Tibial nerve (tissue), 4 donors: ENCODE measurements at regions not wholly inside any gene's neighbourhood (a gene's known extent, or its start where the extent isn't known, plus 50 kb on each side); places are given as distances from the start of the nearest gene placed in this dataset.
A peak's percentile ranks its signal among the peaks of the same experiment; 100 is the strongest.

ENCODE experiments used
- DNase-seq, 2 donors: peaks; one replicate each; pipeline ENCODE4 v3.0.0-alpha.2; 2019; ENCODE audit warnings: low spot score in 2 of 2
- H3K27ac ChIP-seq, 4 donors: fragments of 200-600 bp; sonication (generic) in 3 of 4; one replicate each; pipeline ENCODE4 v1.5.1; 2017 to 2019; ENCODE audit warnings: mild to moderate bottlenecking in 1 of 4
- H3K27me3 ChIP-seq, 2 donors: fragments of 200-600 bp; sonication (generic) in 1 of 2; one replicate each; pipeline versions ENCODE4 v1.5.1 to v1.6.0; 2017 to 2019
- H3K36me3 ChIP-seq, 3 donors: fragments of 200-600 bp; sonication (generic); one replicate each; pipeline ENCODE4 v1.5.1; 2018 to 2019
- H3K4me1 ChIP-seq, 4 donors: fragments of 200-600 bp; sonication (generic) in 3 of 4; one replicate each; pipeline ENCODE4 v1.5.1; 2017 to 2019
- H3K4me3 ChIP-seq, 4 donors: fragments of 200-600 bp; sonication (generic) in 3 of 4; one replicate each; pipeline ENCODE4 v1.5.1; 2017 to 2019; ENCODE audit warnings: mild to moderate bottlenecking in 1 of 4, moderate library complexity in 1 of 4
- H3K9me3 ChIP-seq, 4 donors: fragments of 200-600 bp; sonication (generic) in 3 of 4; one replicate each; pipeline ENCODE4 v1.5.1; 2017 to 2019
- EP300 ChIP-seq, 2 donors: sonication (generic); formaldehyde crosslinking; IDR thresholded peaks; one replicate each; pipeline ENCODE4 v1.6.1; 2017; ENCODE audit warnings: antibody characterized with exemption in 2 of 2, mild to moderate bottlenecking in 1 of 2
- POLR2A ChIP-seq, 2 donors: fragments of 450-650 bp; IDR thresholded peaks; one replicate each; pipeline ENCODE4 v1.6.1; 2017; ENCODE audit warnings: antibody characterized with exemption in 2 of 2, mild to moderate bottlenecking in 2 of 2, moderate library complexity in 2 of 2
- WGBS, 2 donors: methylation state at CpG; one replicate each; pipeline ENCODE4 v1.1.5; 2018; 5-methylcytosine and 5-hydroxymethylcytosine counted together
- TF ChIP-seq, protein P1 (sequence below), 5 experiments: fragments of 200-600 bp in 3 of 5; fragments of 450-650 bp in 2 of 5; sonication (generic) in 3 of 5; IDR thresholded peaks; one replicate each; pipeline ENCODE4 v1.5.1; 2016 to 2019; ENCODE audit warnings: antibody characterized with exemption in 5 of 5, mild to moderate bottlenecking in 3 of 5, moderate library complexity in 2 of 5

DNA sequence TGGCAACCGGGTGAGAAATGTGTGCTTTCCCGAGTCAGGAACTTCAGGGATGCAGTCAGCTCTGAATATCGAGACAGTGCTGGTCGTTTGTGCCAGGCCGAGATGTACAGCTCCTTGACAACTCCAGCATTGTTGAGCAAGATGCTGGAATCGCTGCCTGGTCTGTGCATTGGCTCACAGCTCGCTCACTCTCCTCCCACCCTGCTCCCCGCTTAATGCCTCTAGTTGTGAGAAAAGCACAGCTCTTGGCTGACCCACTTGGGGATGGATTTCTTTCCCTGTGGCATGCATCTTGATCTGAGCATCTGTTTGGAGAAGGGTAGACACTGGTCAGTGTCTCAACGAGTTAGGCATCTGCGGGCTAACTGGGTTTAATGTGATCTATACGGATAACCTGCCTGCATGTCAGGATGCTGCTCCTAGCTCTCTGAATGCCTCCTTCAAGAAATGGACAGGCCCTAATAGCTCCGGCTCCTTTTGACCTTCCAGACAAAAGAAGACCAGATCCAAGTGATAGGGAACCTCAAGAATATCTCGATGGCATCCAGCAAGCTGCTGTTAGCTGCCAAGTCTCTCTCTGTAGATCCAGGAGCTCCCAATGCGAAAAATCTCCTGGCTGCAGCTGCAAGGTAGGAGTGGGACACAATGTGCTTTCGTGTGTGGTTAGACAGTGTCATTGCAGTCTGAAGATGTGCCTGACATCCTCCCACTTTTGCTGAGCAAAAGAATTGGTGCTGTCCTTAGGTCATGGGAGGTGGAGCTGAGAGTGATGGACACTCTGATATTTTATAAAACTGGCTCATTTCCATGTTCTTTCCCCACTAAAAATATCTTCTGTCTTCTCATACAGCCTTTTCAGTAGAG lies 302.2 kb upstream of the TPM1 start:
- no peak for DNase-seq
- TF ChIP-seq EP300 (IDR thresholded peaks at IDR 0.05): no peak
- no peak for TF ChIP-seq POLR2A (IDR thresholded peaks at IDR 0.05)
- TF ChIP-seq, protein P1, sequence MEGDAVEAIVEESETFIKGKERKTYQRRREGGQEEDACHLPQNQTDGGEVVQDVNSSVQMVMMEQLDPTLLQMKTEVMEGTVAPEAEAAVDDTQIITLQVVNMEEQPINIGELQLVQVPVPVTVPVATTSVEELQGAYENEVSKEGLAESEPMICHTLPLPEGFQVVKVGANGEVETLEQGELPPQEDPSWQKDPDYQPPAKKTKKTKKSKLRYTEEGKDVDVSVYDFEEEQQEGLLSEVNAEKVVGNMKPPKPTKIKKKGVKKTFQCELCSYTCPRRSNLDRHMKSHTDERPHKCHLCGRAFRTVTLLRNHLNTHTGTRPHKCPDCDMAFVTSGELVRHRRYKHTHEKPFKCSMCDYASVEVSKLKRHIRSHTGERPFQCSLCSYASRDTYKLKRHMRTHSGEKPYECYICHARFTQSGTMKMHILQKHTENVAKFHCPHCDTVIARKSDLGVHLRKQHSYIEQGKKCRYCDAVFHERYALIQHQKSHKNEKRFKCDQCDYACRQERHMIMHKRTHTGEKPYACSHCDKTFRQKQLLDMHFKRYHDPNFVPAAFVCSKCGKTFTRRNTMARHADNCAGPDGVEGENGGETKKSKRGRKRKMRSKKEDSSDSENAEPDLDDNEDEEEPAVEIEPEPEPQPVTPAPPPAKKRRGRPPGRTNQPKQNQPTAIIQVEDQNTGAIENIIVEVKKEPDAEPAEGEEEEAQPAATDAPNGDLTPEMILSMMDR (IDR thresholded peaks at IDR 0.05): no peak
- Histone ChIP-seq H3K27me3 (no peaks in the 10 kb centered on the region), H3K27ac (peak overlapping the region in 2 of 4 donors; percentile 31 to 63), H3K36me3 (peaks cover 0 to 42% (median 3%) of the 10 kb centered on the region in 3 donors), H3K4me1 (peaks cover 0 to 30% (median 19%) of the 10 kb centered on the region in 4 donors), H3K9me3 (no peaks in the 10 kb centered on the region), H3K4me3 (no peak overlapping the region)
- WGBS, 2 donors: 59 to 66% methylated on average over 15 of the region's 15 CpGs

DNA sequence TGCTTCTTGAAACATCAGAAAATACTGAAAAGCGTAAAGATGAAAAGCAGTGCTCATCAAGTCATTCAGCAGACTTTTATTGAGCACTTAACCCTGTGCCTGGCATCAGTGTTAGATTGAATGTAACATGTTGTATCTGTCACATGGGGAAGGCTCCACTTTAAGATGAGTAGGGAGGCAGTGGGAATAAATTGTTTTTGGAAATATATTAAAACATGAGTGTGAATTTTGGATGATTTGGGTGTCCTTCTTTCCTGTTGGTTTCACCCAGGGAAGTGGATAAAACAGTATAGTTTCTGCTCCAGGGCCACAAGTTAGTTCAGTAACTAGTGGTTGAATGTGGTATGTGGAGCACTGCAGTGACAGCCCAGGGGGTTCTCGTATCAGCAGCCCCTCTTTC lies 301.4 kb upstream of the TPM1 start:
- Histone ChIP-seq H3K27me3 (no peaks in the 10 kb centered on the region), H3K9me3 (no peaks in the 10 kb centered on the region), H3K27ac (peak overlapping the region in 1 of 4 donors; percentile 88), H3K4me3 (no peak overlapping the region), H3K4me1 (peaks cover 0 to 30% (median 19%) of the 10 kb centered on the region in 4 donors), H3K36me3 (peaks cover 0 to 42% (median 3%) of the 10 kb centered on the region in 3 donors)
- no peak for TF ChIP-seq EP300 (IDR thresholded peaks at IDR 0.05)
- TF ChIP-seq, protein P1 (IDR thresholded peaks at IDR 0.05): no peak
- no peak for TF ChIP-seq POLR2A (IDR thresholded peaks at IDR 0.05)
- WGBS, 2 donors: 88 to 92% methylated on average over 2 of the region's 2 CpGs
- no peak for DNase-seq

DNA sequence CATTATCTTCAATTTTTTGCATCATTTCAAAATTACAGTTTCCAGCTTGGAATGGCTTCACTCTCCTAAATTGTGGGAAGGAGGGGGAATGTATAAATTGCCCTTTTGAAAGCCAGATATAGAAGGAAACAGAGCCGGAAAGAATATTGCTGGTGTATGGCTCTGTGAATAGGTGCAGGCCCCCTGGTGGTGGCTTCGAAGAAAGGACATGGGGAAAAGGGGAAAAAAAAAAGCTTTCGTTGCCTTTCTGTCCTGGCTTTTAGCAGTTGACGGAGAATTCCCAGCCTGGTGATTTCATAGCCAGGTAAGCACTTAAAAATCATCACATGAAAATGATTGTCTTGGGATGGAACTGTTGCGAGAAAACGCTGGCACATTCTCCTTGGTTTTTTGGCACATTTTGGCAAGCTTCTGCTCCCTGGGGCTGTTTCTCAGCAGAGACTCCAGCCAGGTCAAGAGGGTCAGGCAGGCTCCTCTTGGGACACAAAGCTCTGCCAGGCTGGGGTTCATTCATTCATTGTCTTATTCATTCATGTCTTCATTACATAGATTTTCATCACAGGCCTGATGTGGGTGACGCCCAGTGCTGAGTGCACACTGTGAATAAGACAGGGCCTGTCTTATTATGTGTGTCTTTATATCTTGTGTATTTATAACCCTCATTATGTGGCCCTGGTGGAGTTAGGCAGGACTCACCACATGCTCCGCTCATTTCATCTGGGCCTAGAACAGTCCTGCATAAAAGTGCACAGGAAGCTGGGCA lies 300.0 kb upstream of the TPM1 start:
- peak; percentile 63 to 91 for TF ChIP-seq EP300 (IDR thresholded peaks at IDR 0.05)
- TF ChIP-seq, protein P1 (IDR thresholded peaks at IDR 0.05): peak; percentile 71 to 81 (median 76)
- no peak for TF ChIP-seq POLR2A (IDR thresholded peaks at IDR 0.05)
- peaks cover 0 to 31% (median 3%) of the 10 kb centered on the region in 3 donors for H3K36me3 ChIP-seq
- H3K27ac ChIP-seq: peak overlapping the region; percentile 56 to 88 (median 70)
- H3K4me3 ChIP-seq: no peak overlapping the region
- no peaks in the 10 kb centered on the region for H3K27me3 ChIP-seq
- peak; percentile 42 to 63 for DNase-seq
- 19 to 20% methylated on average over 8 of the region's 8 CpGs for WGBS, 2 donors
- no peaks in the 10 kb centered on the region for H3K9me3 ChIP-seq
- H3K4me1 ChIP-seq: peaks cover 0 to 30% (median 19%) of the 10 kb centered on the region in 4 donors

DNA sequence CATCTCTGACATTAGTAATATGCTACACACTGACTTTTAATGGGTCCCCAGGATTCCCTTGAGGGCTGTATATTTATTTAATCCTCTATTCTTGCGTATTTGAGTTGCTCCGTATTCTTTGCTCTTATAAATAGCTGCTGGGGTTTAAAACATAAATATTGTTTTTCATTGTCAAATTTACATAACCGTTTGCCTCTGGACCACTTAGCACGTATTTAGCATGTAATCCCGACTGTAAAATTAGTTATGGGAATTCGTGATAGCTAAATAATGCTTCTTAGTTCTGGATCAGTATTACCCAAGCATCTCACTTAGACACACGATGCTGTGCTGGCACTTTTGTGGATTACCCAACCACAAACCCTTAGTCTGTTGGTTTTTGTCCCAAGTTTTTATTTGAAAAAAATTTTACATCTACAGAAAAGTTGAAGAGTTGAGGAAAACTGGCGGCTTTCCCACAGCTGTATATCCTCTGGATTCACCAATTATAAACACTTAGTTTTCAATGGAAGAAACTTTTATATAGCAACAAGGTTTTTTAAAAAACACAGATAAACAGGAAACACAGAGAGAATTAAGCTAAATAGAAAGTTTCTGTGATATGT lies 296.8 kb upstream of the TPM1 start:
- WGBS, 2 donors: 82 to 83% methylated on average over 8 of the region's 8 CpGs
- TF ChIP-seq EP300 (IDR thresholded peaks at IDR 0.05): no peak
- no peak for TF ChIP-seq POLR2A (IDR thresholded peaks at IDR 0.05)
- TF ChIP-seq, protein P1 (IDR thresholded peaks at IDR 0.05): no peak
- no peak for DNase-seq
- Histone ChIP-seq H3K4me1 (peaks cover 0 to 36% (median 21%) of the 10 kb centered on the region in 4 donors), H3K9me3 (no peaks in the 10 kb centered on the region), H3K27ac (no peak overlapping the region), H3K4me3 (no peak overlapping the region), H3K27me3 (no peaks in the 10 kb centered on the region), H3K36me3 (peaks cover 0 to 8% (median 0%) of the 10 kb centered on the region in 3 donors)
